ENCODE measurements at regions not wholly inside any gene's neighbourhood (a gene's known extent, or its start where the extent isn't known, plus 50 kb on each side); places are given as distances from the start of the nearest gene placed in this dataset.

GRCh38 chr11:27204529-27204928, 158.5 kb downstream of the CCDC34 start:
- Histone ChIP-seq H3K36me3 (ENCODE audit: control insufficient read depth in 2 of 2, insufficient read depth in 1 of 2, low read length in 2 of 2) (peaks cover 0 to 9% of the 10 kb centered on the region in 2 experiments; a peak in 1 of 3 replicates), H3K4me1 (ENCODE audit: control insufficient read depth, insufficient read depth, low read length) (peaks cover 14% of the 10 kb centered on the region), H3K9me3 (ENCODE audit: control insufficient read depth, insufficient read depth, low read depth, low read length) (no peaks in the 10 kb centered on the region), H3K4me3 (ENCODE audit: low read depth, low read length) (no peak overlapping the region), H3K27ac (ENCODE audit: extremely low read depth, low read depth, low read length) (no peak overlapping the region; the same call in 1 of the 2 replicates)
- POLR2A ChIA-PET = no interaction called here
- CTCF ChIA-PET = interaction anchor here (1.2 kb wide), 2 partner anchors 92 to 294 kb away, joined by 4 read pairs; no protein-coding TSS in a partner anchor
- no peak for TF ChIP-seq ZNF473 (tag by site-specific recombination; IDR thresholded peaks at IDR 0.05)
- TF ChIP-seq ZNF157 (tag by site-specific recombination; IDR thresholded peaks at IDR 0.05) = no peak
- TF ChIP-seq ZSCAN30 (tag by site-specific recombination; IDR thresholded peaks at IDR 0.05) = 0 out of 2 replicates have a peak, but pooled peaks have one; percentile 24
- no peak for TF ChIP-seq PRDM10 (tag by site-specific recombination; IDR thresholded peaks at IDR 0.05)
- TF ChIP-seq GLI4 (tag by site-specific recombination; IDR thresholded peaks at IDR 0.05) = no peak

GRCh38 chr11:27203077-27203647, 159.9 kb downstream of the CCDC34 start:
- no peak for TF ChIP-seq ZNF529 (tag by site-specific recombination; IDR thresholded peaks at IDR 0.05; ENCODE audit: insufficient replicate concordance)
- TF ChIP-seq ZNF184 (tag by site-specific recombination; IDR thresholded peaks at IDR 0.05) = no peak
- TF ChIP-seq ZNF600 (tag by site-specific recombination; IDR thresholded peaks at IDR 0.05) = peak; percentile 95
- TF ChIP-seq ZNF473 (tag by site-specific recombination; IDR thresholded peaks at IDR 0.05) = no peak
- no peak for TF ChIP-seq ZBTB48 (tag by site-specific recombination; IDR thresholded peaks at IDR 0.05)
- TF ChIP-seq KLF1 (tag by site-specific recombination; IDR thresholded peaks at IDR 0.05) = no peak
- TF ChIP-seq TCF7L2 (IDR thresholded peaks at IDR 0.05; ENCODE audit: borderline replicate concordance, low read depth, low read length) = no peak
- TF ChIP-seq MZF1 (tag by site-specific recombination; IDR thresholded peaks at IDR 0.05; ENCODE audit: borderline replicate concordance) = peak; percentile 57; the same call in 1 of the 2 replicates
- no peak for TF ChIP-seq IKZF3 (tag by site-specific recombination; IDR thresholded peaks at IDR 0.05)
- TF ChIP-seq ZBTB7A (tag by site-specific recombination; IDR thresholded peaks at IDR 0.05; ENCODE audit: low read depth) = no peak
- no peak for TF ChIP-seq HOXA7 (CRISPR knock-in tag; IDR thresholded peaks at IDR 0.05; ENCODE audit: borderline replicate concordance)
- no peak for TF ChIP-seq ZNF19 (tag by site-specific recombination; IDR thresholded peaks at IDR 0.05; ENCODE audit: low read depth)
- TF ChIP-seq GLI4 (tag by site-specific recombination; IDR thresholded peaks at IDR 0.05) = no peak
- TF ChIP-seq ZNF544 (tag by site-specific recombination; IDR thresholded peaks at IDR 0.05) = no peak
- TF ChIP-seq MYNN (tag by site-specific recombination; IDR thresholded peaks at IDR 0.05; ENCODE audit: borderline replicate concordance) = no peak
- TF ChIP-seq GLI2 (tag by site-specific recombination; IDR thresholded peaks at IDR 0.05; ENCODE audit: borderline replicate concordance, low read depth) = no peak
- TF ChIP-seq ZNF48 (tag by site-specific recombination; IDR thresholded peaks at IDR 0.05) = no peak
- peak; percentile 70 for TF ChIP-seq FEZF1 (tag by site-specific recombination; IDR thresholded peaks at IDR 0.05)
- TF ChIP-seq ZNF211 (tag by site-specific recombination; IDR thresholded peaks at IDR 0.05; ENCODE audit: low read depth) = no peak
- TF ChIP-seq ZFHX2 (tag by site-specific recombination; conservative IDR thresholded peaks at IDR 0.05) = no peak
- no peak for TF ChIP-seq ZNF629 (tag by site-specific recombination; IDR thresholded peaks at IDR 0.05)
- POLR2A ChIA-PET = interaction anchor here (1.3 kb wide), 1 partner anchor 270 kb away, joined by 5 read pairs; the partner anchor contains the start of gene LGR4
- Histone ChIP-seq H3K4me1 (ENCODE audit: control insufficient read depth, insufficient read depth, low read length) (peaks cover 8% of the 10 kb centered on the region; the same call in 1 of the 2 replicates), H3K27ac (ENCODE audit: extremely low read depth, low read depth, low read length) (peak overlapping the region; percentile 93; the same call in 1 of the 2 replicates), H3K9me3 (ENCODE audit: control insufficient read depth, insufficient read depth, low read depth, low read length) (no peaks in the 10 kb centered on the region), H3K4me3 (ENCODE audit: low read depth, low read length) (no peak overlapping the region), H3K36me3 (ENCODE audit: control insufficient read depth in 2 of 2, insufficient read depth in 1 of 2, low read length in 2 of 2) (peaks cover 0 to 6% of the 10 kb centered on the region in 2 experiments; a peak in 1 of 3 replicates)
- CTCF ChIA-PET = interaction anchor here (0.6 to 6.9 kb wide), 6 partner anchors 10 to 515 kb away, joined by 3 to 40 read pairs (median 10); no protein-coding TSS in a partner anchor
